GM19395 (cell line): ENCODE measurements at regions not wholly inside any gene's neighbourhood (a gene's known extent, or its start where the extent isn't known, plus 50 kb on each side); places are given as distances from the start of the nearest gene placed in this dataset.
"Not testable (repeated sequence)": the region's sequence is repeated elsewhere in the genome, so short reads cannot be mapped to it uniquely, and the experiment has no call there.

ENCODE experiments used
- ATAC-seq: cut with Tn5 transposase; IDR thresholded peaks from one replicate; pipeline ENCODE4 v1.9.1; 2021; ENCODE audit warnings: mild to moderate bottlenecking, moderate library complexity; ENCODE audit not compliant: unreplicated experiment

- no peak for ATAC-seq
Measured at GRCh38 chr15:59791755-59792154, 102.6 kb upstream of the BNIP2 start.

GRCh38 chr15:59791079-59791478 is 102.0 kb upstream of the BNIP2 start:
- no peak for ATAC-seq

GRCh38 chr15:59786466-59786865 is 97.3 kb upstream of the BNIP2 start:
- not testable (repeated sequence) for ATAC-seq

GRCh38 chr15:59785981-59786380 is 96.9 kb upstream of the BNIP2 start:
- not testable (repeated sequence) for ATAC-seq

- ATAC-seq, result not testable (repeated sequence)
Measured at GRCh38 chr15:59783774-59784520, 94.8 kb upstream of the BNIP2 start.

GRCh38 chr15:59779110-59779509 is 90.0 kb upstream of the BNIP2 start:
- no peak for ATAC-seq

- no peak for ATAC-seq
Measured at GRCh38 chr15:59764775-59765174, 75.7 kb upstream of the BNIP2 start.

GRCh38 chr15:59762558-59762957 is 73.4 kb upstream of the BNIP2 start:
- ATAC-seq, result no peak

- ATAC-seq, result not testable (repeated sequence)
Measured at GRCh38 chr15:59760256-59760655, 71.1 kb upstream of the BNIP2 start.

- ATAC-seq, result no peak
Measured at GRCh38 chr15:59751552-59752413, 62.7 kb upstream of the BNIP2 start.

- ATAC-seq, result no peak
Measured at GRCh38 chr15:59746777-59747176, 57.7 kb upstream of the BNIP2 start.

GRCh38 chr15:59741274-59741906 is 52.3 kb upstream of the BNIP2 start:
- ATAC-seq, result no peak

GRCh38 chr15:59739557-59740186 is 50.6 kb upstream of the BNIP2 start:
- ATAC-seq, result no peak
